Left renal pelvis (tissue), 4 donors: ENCODE measurements at regions not wholly inside any gene's neighbourhood (a gene's known extent, or its start where the extent isn't known, plus 50 kb on each side); places are given as distances from the start of the nearest gene placed in this dataset.

Experiments used
- DNase-seq, 4 donors: peaks; one replicate each; pipeline ENCODE4 v3.0.0-alpha.2; 2013; ENCODE audit warnings: low read depth in 4 of 4, low spot score in 3 of 4

DNA sequence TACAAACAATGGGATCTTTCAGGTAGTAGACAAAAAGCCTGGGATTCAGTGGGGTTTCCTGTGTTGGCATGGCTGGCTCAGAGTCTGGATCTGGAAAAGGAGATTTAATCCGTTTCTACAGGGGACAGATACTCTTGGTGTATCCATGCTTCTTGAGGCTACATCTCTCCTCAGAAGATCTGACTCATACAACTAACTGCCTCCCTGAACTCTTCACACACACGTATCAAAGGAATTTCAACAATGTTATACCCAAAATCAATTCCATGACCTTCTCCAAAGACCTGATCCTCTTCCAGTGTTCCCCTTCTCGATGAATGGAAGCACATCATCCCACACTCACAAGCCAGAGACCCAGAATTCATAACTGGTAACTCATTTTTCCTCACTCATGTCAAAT lies 435.3 kb upstream of the NBEA start:
- DNase-seq = no peak

DNA sequence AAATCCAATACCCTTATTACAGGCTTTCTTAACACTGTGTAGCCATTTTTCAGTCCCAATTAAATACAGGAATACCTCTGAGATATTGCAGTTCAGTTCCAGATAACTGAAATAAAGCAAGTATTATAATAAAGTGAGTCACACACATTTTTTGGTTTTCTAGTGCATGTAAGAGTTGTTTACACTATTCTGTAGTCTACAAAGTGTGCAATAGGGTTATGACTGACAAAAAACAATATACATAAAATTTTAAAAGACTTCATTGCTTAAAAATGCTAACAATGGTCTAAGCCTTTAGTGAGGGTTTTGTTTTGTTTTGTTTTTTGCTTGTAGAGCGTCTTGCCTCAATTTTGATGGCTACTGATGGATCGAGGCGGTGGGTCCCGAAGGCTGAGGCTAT lies 434.4 kb upstream of the NBEA start:
- no peak for DNase-seq

DNA sequence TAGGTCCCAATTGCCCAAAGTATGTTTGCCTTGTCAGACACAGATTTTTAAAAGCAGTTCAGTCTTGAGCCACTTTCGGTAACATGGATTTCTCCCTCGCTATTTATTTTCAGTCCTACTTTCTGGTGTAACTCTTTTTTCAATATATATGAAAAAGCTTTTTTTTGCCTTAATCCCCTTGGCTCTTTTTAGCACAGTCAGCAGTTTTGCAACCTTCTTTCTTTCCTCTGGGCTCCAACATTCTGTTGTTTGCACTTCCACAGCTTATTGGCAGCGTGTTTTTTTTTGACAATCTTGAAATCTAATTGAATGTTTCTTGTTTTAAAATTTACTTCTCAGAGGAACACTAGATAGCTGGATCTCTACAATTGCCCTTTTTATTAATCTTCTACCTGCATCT lies 429.3 kb upstream of the NBEA start:
- DNase-seq = no peak

DNA sequence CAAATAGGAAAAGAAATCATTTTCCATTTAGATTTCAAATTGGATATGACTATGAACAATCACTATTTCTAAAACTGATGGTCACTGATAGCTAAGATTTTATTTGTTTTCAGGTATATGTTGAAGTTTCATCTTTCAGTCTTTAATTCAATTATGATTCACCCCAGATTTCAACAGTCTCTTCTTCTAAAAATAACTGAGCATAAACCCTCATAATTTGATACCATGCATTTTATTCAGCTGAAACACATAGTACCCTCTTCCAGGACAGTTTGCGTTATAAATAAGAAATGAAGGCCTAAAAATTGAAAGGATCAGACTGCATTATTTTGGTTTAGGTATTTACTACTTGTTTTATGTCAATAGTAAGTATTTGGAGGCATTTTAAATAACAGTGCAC lies 428.5 kb upstream of the NBEA start:
- DNase-seq = no peak

DNA sequence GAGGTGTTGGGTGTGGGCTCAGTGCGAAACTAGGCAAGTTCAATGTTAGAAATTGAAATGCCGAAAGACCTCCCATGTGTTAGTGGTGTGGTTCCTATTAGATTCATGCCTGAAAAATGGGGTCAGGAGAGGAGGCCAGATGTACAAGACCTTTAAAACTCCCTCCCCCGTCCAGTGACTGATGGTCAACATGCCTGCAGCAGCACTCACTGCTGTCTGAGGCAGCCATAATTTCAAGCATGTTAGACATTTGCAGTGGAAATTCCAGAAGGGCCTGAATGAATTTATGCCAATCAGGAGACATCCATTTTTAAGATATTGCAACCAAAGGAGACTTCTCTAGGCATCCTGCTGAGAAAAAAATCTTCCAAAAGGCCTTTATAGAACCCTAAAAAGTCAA lies 426.9 kb upstream of the NBEA start:
- no peak for DNase-seq

DNA sequence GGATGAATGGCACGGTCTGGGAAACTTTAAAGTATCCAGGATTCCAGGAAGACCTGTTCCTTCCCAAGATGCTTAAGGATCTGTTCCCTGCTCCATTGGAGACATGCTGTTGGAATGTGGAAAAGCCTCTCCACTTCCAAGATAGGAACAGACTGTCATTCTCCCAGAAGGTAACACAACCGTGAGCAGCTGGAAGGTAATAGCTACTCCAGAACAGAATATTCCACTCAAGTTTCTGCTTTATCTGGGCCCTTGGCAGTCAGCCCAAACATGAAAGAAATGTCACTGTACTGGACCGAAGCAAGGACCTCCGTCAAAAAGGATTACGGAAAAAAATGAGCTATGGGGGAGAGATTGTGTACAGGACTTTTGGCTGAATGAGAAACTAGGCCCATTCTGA lies 420.9 kb upstream of the NBEA start:
- DNase-seq = no peak

DNA sequence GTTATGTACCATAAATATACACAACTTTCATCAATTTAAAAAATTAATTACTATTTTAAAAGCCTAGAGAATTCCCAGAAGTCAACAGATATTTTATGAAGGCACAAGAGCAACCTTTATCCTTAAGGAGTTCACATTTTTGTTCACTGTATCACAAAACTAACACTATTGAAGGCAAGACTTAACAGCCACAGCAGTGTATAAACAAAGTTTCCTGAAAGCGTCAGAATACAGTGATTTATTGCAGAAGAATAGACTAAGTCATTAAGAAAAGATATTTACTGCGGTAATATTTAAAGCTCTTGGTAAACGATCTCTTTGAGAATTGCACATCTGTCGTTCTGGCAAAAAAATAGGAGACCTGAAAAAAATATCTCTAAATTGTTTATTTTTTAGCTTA lies 419.3 kb upstream of the NBEA start:
- DNase-seq = no peak

DNA sequence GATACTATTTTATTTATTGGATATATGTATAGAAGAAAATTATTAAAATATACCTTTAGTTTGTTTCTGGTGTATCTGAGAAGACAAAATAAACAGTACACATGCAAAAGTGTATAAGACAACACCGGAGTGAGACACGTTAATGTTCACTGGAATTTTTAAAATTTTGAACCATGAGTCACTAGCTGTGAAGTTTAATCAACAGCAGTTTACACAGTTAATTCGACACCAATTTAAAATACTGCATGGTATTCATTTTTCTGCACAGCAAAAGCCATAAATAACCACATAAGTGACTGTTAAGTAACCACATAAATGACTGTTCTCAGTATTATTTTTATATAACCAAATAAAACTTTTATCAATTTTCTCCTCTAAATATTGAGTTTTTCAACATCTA lies 418.7 kb upstream of the NBEA start:
- DNase-seq = no peak

DNA sequence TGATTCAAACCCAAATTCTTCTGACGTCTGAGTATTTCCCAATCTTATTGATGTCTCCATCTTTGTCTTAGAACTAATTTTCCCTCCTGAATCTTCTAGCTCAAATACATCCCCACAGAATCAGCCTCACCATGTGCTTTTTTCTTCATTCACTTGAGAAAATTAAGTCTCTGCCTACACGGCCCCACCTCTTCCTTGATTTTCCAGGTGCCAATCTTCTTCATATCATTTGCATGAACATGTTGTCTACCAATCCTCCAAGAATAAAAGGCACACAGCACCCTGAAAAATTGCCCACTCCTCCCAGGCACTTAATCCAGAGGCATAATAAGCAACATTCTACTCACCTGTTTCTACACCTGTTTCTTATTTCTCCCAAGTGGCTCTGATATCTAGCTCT lies 408.1 kb upstream of the NBEA start:
- DNase-seq = no peak

DNA sequence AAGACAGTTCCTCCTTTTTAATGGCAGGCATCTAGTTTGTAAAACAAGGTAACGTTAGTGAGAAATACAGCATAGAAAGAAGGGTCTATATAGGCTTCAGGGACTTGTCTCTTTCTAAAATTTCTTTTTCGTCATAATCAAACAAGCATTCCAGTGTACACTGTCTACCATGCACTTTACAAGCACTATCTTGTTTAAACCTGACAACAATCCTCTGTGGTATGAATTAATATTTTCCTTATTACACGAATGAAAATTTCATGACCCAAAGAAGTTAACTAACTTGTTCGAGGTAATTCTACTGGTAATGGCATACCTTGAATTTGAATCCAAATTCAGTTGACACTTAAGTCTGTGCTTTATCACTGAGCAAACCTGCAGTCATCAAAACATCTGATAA lies 399.7 kb upstream of the NBEA start:
- no peak for DNase-seq

DNA sequence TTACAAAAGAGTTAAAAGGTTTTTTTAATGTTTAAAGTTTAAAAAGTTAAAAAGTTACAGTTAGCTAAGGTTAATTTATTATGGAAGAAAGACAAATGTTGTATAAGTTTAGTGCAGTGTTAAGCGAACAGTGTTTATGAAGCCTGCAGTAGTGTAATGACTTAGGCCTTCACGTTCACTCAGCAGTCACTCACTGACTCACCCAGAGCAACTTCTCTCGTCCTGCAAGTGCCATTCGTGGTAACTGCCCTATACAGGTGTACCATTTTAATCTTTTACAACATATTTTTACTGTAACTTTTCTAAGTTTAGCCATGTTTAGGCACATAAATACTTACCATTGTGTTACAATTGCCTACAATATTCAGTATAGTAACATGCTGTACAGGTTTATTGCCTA lies 398.2 kb upstream of the NBEA start:
- DNase-seq = no peak

DNA sequence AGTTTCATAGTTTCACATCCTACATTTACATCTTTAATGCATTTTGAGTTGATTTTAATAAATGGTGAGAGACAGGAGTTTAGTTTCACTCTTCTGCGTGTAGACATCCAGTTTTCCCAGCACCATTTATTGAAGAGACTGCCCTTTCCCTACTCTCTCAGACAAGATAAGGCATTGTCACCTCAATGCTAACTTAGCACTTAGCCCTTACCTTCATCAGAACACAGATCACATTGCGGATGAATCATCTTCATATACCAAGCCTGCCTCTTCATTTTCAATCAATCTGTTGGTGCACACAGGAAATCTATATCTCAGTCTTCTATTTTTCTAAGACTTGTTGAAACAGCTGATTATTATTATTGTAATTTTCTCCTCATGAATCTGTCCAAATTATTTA lies 396.6 kb upstream of the NBEA start:
- no peak for DNase-seq

DNA sequence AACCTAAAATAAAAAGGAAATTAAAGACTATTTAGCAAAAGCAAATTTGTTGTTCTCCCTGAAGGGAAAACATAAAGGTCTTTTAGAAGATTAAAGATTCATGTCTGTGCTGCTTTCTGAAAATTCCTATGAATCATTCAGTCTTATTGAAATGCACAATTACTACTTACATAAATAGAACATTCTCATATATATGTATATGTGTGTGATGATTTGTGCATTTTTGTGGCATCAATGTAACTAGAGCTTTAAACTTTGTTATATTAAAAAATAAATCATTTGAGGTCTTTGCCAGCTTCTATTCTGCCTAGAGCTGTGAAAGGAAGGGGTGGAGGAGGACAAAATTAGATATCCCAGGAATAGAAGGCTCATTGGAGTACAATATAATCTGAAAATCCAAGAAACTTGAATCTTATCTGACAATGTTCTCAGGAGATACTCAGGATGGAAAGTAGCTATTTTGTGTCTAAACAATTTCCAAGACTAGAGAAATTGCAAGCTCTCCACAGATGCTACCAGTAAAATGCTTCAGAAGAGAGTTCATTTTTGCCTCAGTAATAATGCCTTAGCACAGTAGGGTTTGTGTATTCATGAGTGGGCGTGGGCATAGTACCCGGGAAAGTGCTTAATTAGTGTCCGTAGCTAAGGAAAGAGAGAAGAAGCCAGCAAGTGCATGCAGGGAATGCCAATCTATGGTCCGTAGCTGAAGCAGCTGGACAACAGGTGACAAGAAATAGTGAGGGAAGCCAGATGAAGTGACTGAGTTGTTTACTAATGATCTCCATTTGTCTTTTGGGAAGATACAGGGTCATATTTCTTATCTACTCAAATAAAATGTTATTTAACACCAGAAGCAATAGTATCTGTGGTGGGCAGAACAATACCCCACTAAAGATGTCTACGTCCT lies 395.5 kb upstream of the NBEA start:
- DNase-seq = no peak

DNA sequence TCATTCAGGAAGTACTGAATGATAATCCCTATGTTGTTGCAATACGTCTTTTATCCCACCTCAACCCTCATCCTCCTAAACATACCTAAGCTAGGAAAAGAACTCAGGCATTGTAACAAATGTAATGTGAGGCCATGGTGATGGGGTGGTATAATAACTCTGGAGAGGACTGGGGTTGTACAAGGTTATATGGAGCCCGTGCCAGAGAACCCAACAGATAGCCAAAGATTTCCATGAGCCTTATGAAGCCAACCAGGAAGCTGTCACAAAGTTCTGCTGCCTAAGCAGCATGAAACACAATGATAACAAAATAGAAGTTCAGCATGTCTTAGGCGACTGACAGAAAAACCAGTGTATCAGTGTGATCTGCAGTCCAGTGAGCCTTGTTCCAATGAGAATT lies 394.1 kb upstream of the NBEA start:
- no peak for DNase-seq

DNA sequence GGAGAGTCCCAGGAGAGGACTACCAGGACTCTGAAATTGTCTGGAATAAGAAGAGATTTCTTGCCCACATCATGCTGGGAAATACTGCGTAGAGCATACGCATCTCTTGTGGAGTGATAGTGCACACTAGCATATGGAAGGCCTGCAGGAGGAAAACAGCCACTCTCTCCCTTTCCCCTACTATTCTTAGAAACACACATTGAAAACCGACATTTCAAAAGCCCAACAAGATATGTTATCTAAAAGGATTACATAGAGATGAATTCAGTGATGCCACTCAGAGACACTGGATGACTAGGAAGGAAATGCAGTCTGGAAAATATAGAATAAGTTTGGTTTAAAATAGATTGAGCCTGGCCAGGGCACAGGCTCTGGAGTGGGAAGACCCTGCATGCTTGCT lies 388.7 kb upstream of the NBEA start:
- DNase-seq = no peak

DNA sequence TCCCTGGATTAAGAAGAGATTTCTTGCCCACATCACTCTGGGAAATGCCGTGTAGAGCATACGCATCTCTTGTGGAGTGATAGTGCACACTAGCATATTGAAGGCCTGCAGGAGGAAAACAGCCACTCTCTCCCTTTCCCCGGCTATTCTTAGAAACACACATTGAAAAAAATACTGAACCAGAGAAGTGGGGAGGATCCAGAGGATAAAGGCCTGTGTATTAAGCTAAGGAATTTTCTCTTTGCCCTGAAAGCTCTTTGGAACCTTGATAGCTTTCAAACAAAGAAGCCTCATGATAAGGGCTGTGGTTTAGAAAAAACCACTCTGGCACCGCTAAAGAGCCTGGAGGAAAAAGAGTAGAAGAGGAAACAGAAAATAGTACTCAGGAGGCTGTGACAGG lies 386.1 kb upstream of the NBEA start:
- DNase-seq = no peak

DNA sequence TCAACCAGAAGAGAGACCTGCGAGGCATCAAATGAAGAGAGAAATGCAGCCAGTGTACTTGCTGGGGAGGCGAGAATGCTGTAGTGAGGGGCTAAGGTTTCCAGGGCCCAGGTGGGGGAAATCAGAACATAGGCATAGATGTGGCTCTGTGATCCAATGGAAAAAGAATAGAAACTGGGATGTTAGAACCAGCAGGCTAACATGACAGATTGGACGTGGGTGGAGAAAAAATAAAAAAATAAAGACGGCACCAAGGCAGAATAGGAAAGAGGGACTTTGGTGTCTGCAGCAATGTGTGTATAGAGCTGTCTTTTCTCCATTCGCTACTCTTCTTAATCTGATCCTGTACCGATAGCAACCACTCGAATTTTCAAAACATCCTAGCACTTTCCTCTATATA lies 381.0 kb upstream of the NBEA start:
- no peak for DNase-seq

DNA sequence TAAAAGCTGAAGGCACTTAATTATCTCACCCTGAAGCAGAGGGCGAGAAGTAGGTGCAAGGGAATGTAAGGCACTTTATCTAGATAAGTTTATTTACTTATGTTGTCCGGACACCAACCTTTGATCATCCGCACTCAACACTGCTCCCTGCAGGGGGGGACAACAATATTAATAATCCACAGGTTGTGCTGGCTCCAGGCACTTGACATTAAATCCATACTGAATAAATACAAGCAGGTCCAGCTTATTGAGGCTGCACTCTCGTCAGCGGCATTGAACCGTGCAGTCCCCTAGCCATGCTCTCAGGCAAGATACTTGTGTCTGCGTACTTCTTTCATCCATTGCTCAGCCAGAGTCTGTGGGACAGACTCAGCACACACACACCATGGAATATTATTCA lies 374.5 kb upstream of the NBEA start:
- DNase-seq = no peak

DNA sequence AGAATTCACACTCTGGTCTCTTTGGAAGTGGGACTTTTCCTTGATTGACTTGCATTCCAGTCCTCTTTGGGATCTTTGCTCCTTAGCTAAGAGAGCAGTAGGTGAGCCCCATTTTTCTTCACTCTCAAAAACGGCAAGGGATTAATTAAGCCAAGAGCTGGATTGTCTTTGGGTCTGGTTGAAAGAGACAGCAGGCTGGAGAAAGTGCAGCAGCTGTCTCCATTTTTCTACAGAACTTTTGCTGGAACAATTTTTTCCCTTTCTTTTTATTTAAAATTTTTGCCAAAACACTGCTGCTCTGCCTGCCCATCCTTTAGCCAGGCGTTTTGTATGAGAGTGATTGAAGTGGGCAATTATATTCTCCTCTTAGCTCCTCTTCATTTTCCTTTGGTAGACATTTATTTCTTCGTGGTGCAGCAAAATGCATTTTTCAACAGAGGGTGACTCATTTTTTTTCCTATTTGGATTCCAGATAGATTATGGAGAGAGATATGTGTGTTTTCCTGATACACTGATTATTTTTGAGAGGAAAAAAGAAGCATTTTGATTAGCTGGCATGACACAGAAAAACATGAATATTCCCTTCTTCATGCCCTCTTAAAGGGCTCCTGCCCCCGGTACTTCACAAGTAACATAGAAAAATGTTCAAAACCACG lies 371.2 kb upstream of the NBEA start:
- DNase-seq = no peak

DNA sequence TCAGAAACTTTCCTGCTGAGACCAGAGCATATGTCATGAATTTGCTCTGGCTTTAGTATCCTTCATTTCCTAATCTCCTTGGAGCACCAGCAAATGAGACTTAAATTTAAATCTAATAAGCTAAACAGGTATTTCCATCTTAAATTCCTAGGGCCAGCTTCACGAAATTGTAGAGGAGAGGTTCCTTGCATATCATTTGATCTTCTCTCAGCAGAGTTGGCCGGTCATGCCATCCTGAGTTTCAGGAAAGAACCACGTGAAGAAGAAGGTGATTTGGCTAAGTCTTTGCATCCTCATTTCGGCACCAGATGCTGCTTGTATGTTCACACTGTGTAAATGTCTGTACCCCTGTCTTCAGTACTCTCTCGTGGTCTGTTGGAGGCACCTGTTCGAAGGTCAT lies 370.4 kb upstream of the NBEA start:
- DNase-seq = no peak

DNA sequence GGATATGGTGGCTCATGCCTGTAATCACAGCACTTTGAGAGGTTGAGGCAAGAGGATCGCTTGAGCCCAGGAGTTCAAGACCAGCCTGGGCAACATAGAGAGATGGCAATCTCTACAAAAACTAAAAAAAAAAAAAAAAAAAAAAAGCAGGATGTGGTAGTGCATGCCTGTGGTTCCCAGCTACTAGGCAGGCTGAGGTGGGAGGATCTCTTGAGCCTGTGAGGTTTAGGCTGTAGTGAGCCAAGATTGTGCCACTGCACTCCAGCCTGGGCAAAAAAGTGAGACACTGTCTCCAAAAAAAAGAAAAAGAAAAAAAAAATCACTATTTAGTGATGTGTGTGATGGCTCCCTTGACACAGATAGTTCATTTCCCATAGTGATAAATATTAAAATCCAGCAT lies 365.0 kb upstream of the NBEA start:
- DNase-seq = no peak

DNA sequence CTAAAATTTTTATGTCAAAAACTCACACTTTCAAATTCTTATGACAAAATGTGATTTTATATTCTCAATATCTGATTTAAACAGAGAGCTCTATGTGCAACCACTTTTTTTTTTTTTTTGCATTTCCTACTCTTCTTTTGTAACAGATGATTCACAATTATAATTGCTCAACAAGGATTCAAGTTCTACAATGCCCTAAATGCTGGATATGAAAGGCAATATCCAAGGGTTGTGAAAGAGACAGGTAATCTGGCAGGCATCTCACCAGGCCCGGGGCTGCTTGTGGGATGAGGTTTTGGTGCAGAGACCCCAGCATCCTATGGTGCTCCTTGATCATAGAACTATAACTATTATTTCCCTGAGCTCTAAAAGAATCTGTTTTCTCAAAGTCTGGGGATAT lies 363.6 kb upstream of the NBEA start:
- DNase-seq = no peak

DNA sequence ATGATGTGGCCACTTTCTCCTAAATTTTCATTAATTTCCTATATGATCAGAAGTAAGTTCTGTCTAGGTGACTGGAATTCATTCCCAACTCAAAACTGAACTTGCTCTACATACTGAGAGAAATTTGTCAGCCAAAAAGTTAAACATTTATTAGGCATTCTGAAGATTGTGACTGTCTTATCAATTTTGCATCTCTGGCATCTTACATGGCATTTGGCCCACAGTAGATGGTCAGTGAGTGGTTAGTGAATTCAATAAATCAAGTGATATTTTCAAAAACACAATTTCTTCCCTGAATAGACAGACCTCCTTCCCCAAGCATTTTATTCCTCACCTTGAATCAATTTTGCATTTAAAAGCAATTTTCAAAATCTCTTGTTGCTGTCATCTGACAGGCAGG lies 363.2 kb upstream of the NBEA start:
- no peak for DNase-seq
